ENCODE measurements at regions not wholly inside any gene's neighbourhood (a gene's known extent, or its start where the extent isn't known, plus 50 kb on each side); places are given as distances from the start of the nearest gene placed in this dataset.
"Not testable (repeated sequence)": the region's sequence is repeated elsewhere in the genome, so short reads cannot be mapped to it uniquely, and the experiment has no call there.

- Mint-ChIP-seq H3K4me1 (ENCODE audit: unreplicated experiment) (no peaks in the 10 kb centered on the region), H3K9me3 (ENCODE audit: unreplicated experiment) (peaks cover 54% of the 10 kb centered on the region), H3K4me3 (ENCODE audit: unreplicated experiment) (no peak overlapping the region), H3K27me3 (ENCODE audit: unreplicated experiment) (peaks cover 7% of the 10 kb centered on the region), H3K27ac (ENCODE audit: unreplicated experiment) (no peak overlapping the region), H3K36me3 (ENCODE audit: low read depth, unreplicated experiment) (peaks cover 17% of the 10 kb centered on the region)
- no peak for TF ChIP-seq CTCF (IDR thresholded peaks at IDR 0.05; ENCODE audit: unreplicated experiment)
- DNase-seq (ENCODE audit: low spot score) = no peak
These were observed 118.6 kb downstream of the CRLF2 start for GRCh38 chrX:1093586-1094421.

DNA sequence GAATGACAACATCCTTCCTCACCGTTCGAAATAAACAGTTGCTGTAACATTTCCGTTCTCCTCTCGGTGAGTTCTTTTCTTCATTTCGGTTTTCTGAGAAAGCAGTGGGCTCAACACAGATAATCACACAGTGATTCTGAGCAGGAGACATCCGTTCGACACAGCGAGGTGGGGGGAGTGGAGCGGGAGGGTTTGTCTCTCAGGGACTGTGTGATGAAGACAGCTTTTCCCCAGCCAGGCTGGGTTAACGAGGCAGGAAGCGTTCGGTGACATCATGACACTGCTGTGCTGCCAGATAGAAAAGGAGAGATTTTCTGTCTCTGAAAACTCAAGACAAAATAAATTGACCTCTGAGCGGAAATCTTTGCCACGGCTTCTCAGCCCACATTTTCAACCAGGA is 119.3 kb downstream of the CRLF2 start:
- H3K27ac Mint-ChIP-seq (ENCODE audit: unreplicated experiment) = no peak overlapping the region
- no peak for TF ChIP-seq CTCF (IDR thresholded peaks at IDR 0.05; ENCODE audit: unreplicated experiment)
- peaks cover 48% of the 10 kb centered on the region for H3K9me3 Mint-ChIP-seq (ENCODE audit: unreplicated experiment)
- peaks cover 10% of the 10 kb centered on the region for H3K36me3 Mint-ChIP-seq (ENCODE audit: low read depth, unreplicated experiment)
- H3K4me3 Mint-ChIP-seq (ENCODE audit: unreplicated experiment) = no peak overlapping the region
- no peaks in the 10 kb centered on the region for H3K4me1 Mint-ChIP-seq (ENCODE audit: unreplicated experiment)
- no peak for DNase-seq (ENCODE audit: low spot score)
- H3K27me3 Mint-ChIP-seq (ENCODE audit: unreplicated experiment) = peaks cover 2% of the 10 kb centered on the region

- TF ChIP-seq CTCF (IDR thresholded peaks at IDR 0.05; ENCODE audit: unreplicated experiment) = no peak
- H3K27ac Mint-ChIP-seq (ENCODE audit: unreplicated experiment) = no peak overlapping the region
- no peaks in the 10 kb centered on the region for H3K4me1 Mint-ChIP-seq (ENCODE audit: unreplicated experiment)
- peaks cover 31% of the 10 kb centered on the region for H3K36me3 Mint-ChIP-seq (ENCODE audit: low read depth, unreplicated experiment)
- DNase-seq (ENCODE audit: low spot score) = no peak
- H3K27me3 Mint-ChIP-seq (ENCODE audit: unreplicated experiment) = peaks cover 23% of the 10 kb centered on the region
- H3K4me3 Mint-ChIP-seq (ENCODE audit: unreplicated experiment) = peak overlapping the region; percentile 5
- peaks cover 55% of the 10 kb centered on the region for H3K9me3 Mint-ChIP-seq (ENCODE audit: unreplicated experiment)
These were observed 125.7 kb downstream of the CRLF2 start for GRCh38 chrX:1086444-1087409.

DNA sequence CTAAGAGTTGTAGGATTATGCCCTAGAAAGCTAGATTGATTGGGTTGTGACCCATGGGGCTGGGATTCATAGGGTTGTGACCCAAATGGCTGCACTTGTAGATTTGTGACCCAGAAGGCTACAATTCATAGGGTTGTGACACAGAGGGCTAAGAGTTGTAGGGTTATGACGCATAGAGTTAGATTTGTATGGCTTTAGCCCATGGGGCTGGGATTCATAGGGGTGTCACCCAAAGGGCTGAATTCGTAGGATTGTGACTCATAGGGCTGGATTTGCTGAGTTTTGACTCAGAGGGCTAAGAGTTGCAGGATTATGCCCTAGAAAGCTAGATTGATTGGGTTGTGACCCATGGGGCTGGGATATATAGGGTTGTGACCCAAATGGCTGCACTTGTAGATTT is 126.6 kb downstream of the CRLF2 start:
- not testable (repeated sequence) for H3K27ac Mint-ChIP-seq (ENCODE audit: unreplicated experiment); H3K4me1 Mint-ChIP-seq (ENCODE audit: unreplicated experiment); H3K4me3 Mint-ChIP-seq (ENCODE audit: unreplicated experiment); DNase-seq (ENCODE audit: low spot score)
- H3K36me3 Mint-ChIP-seq (ENCODE audit: low read depth, unreplicated experiment) = peaks cover 32% of the 10 kb centered on the region
- H3K9me3 Mint-ChIP-seq (ENCODE audit: unreplicated experiment) = peaks cover 55% of the 10 kb centered on the region
- H3K27me3 Mint-ChIP-seq (ENCODE audit: unreplicated experiment) = peaks cover 23% of the 10 kb centered on the region

- Mint-ChIP-seq H3K27ac (ENCODE audit: unreplicated experiment) (no peak overlapping the region), H3K4me1 (ENCODE audit: unreplicated experiment) (no peaks in the 10 kb centered on the region), H3K9me3 (ENCODE audit: unreplicated experiment) (peaks cover 47% of the 10 kb centered on the region), H3K36me3 (ENCODE audit: low read depth, unreplicated experiment) (peaks cover 32% of the 10 kb centered on the region), H3K27me3 (ENCODE audit: unreplicated experiment) (peaks cover 23% of the 10 kb centered on the region), H3K4me3 (ENCODE audit: unreplicated experiment) (no peak overlapping the region)
- TF ChIP-seq CTCF (IDR thresholded peaks at IDR 0.05; ENCODE audit: unreplicated experiment) = no peak
- no peak for DNase-seq (ENCODE audit: low spot score)
These were observed 127.8 kb downstream of the CRLF2 start for GRCh38 chrX:1084689-1085088.

Data from endothelial cell (in vitro differentiated cells).